DMS 273 treated with DMSO at 0.1 percent for 48 hours (cell line): ENCODE measurements at regions not wholly inside any gene's neighbourhood (a gene's known extent, or its start where the extent isn't known, plus 50 kb on each side); places are given as distances from the start of the nearest gene placed in this dataset.

Experiments
- DNase-seq: peaks from one replicate; lab custom pipeline; 2025; lab: John Stamatoyannopoulos, UW

- DNase-seq: no peak
These were observed 65.5 kb upstream of the UBE3A start for GRCh38 chr15:25504307-25504706.

GRCh38 chr15:25501828-25502446, 63.1 kb upstream of the UBE3A start:
- DNase-seq: no peak

- no peak for DNase-seq
These were observed 60.0 kb upstream of the UBE3A start for GRCh38 chr15:25498835-25499234.

DNA sequence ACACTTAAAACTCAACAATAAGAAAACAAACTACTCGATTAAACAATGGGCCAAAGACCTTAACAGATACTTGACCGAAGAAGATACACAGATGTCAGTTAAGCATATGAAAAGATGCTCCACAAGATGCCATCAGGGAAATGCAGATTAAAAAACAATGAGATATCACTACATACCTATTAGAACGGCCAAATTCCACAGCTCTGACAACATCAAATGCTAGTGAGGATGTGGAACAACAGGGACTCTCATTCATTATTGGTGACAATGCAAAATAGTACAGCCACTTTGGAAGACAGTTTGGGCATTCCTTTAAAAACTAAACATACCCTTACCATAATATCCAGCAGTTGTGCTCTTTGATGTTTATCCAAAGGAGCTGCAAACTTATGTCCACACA, 59.1 kb upstream of the UBE3A start:
- DNase-seq: no peak

GRCh38 chr15:25493823-25494526, 55.2 kb upstream of the UBE3A start:
- no peak for DNase-seq

DNA sequence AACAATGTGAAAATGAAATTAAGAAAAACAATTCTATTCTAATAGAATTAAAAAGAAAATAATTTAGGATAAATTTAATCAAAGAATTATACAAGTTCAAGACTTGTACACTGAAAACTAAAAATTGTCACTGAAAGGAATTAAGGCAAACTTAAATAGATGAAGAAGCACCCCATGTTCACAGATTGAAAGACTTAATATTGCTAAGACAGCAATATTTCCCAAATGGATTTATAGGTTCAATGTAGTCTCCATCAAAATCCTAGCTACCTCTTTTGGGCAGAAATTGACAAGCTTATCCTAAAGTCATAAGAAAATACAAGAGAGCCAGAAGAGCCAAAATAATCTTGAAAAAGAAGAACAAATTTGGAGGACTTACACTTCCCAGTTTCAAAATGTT, 53.5 kb upstream of the UBE3A start:
- no peak for DNase-seq
